IMR-90 (cell line): ENCODE measurements at regions not wholly inside any gene's neighbourhood (a gene's known extent, or its start where the extent isn't known, plus 50 kb on each side); places are given as distances from the start of the nearest gene placed in this dataset.

ENCODE experiments used
- ATAC-seq: fragments of 200-7000 bp; cut with Tn5 transposase; 2 replicates; pipeline ENCODE4 v1.9.1; 2020; ENCODE audit warnings: low read depth, mild to moderate bottlenecking, moderate library complexity
- BruUV-seq: library from RNA; stranded (reverse); fragments of 400-500 nt; replicated peaks from 2 replicates; lab custom pipeline; 2021; lab: Mats Ljungman, UMichigan
- CTCF ChIA-PET: fragments of 300-600 bp; formaldehyde crosslinking; extraction: SDS; loops from one replicate; lab custom pipeline; 2021; ENCODE audit warnings: antibody characterized with exemption; lab: Yijun Ruan, JAX
- POLR2A ChIA-PET: fragments of 300-600 bp; sonication (Branson Sonifier 250); formaldehyde crosslinking; loops from one replicate; lab custom pipeline; 2022; ENCODE audit warnings: antibody characterized with exemption; ENCODE audit not compliant: unreplicated experiment; lab: Charles Lee
- DNase-seq: peaks from one replicate; pipeline ENCODE4 v3.0.0; 2013
- H2AFZ ChIP-seq: replicated peaks from 2 replicates; pipeline ENCODE3; 2013; ENCODE audit warnings: low read length, mild to moderate bottlenecking; ENCODE audit not compliant: poor library complexity
- H2AK5ac ChIP-seq: 2 replicates; pipeline ENCODE4 v1.6.1; 2013; ENCODE audit warnings: low read depth, low read length, inconsistent platforms
- H2AK9ac ChIP-seq: replicated peaks from 2 replicates; pipeline ENCODE3; 2013; ENCODE audit warnings: mild to moderate bottlenecking, low read depth, low read length, moderate library complexity; ENCODE audit not compliant: poor library complexity
- H2BK120ac ChIP-seq: 2 replicates; pipeline ENCODE4 v1.6.1; 2013; ENCODE audit warnings: low read depth, low read length, inconsistent platforms
- H2BK15ac ChIP-seq: 3 replicates; pipeline ENCODE4 v1.6.1; 2013; ENCODE audit warnings: low read depth, low read length, inconsistent platforms
- H2BK20ac ChIP-seq: 2 replicates; pipeline ENCODE4 v1.6.1; 2013; ENCODE audit warnings: low read depth, mild to moderate bottlenecking, inconsistent platforms, low read length, moderate library complexity
- H2BK5ac ChIP-seq: 2 replicates; pipeline ENCODE4 v1.6.1; 2013; ENCODE audit warnings: mild to moderate bottlenecking, low read depth, low read length, inconsistent platforms; ENCODE audit not compliant: poor library complexity, severe bottlenecking
- H3K14ac ChIP-seq: replicated peaks from 2 replicates; pipeline ENCODE4 v1.6.1; 2013; ENCODE audit warnings: low read depth, low read length, inconsistent platforms
- H3K18ac ChIP-seq: 2 replicates; pipeline ENCODE4 v1.6.1; 2013; ENCODE audit warnings: low read depth, low read length, control low read depth
- H3K23ac ChIP-seq: 2 replicates; pipeline ENCODE4 v1.6.1; 2013; ENCODE audit warnings: low read depth, low read length, inconsistent platforms
- H3K27ac ChIP-seq: 2 replicates; pipeline ENCODE4 v1.5.1; 2013; ENCODE audit warnings: mild to moderate bottlenecking, control low read depth, low read length; ENCODE audit not compliant: insufficient read depth
- H3K27me3 ChIP-seq: 2 replicates; pipeline ENCODE4 v1.6.1; 2013; ENCODE audit warnings: low read length; ENCODE audit not compliant: control insufficient read depth, insufficient read depth
- H3K36me3 ChIP-seq: 2 replicates; pipeline ENCODE4 v1.6.1; 2013; ENCODE audit warnings: low read length, mixed read lengths; ENCODE audit not compliant: control insufficient read depth, insufficient read depth
- H3K4ac ChIP-seq: 2 replicates; pipeline ENCODE4 v1.6.1; 2013; ENCODE audit warnings: low read depth, low read length, inconsistent platforms
- H3K4me1 ChIP-seq: 2 replicates; pipeline ENCODE4 v1.6.1; 2013; ENCODE audit warnings: low read length, mixed read lengths; ENCODE audit not compliant: control insufficient read depth, insufficient read depth
- H3K4me2 ChIP-seq: 2 replicates; pipeline ENCODE4 v1.6.1; 2013; ENCODE audit warnings: low read depth, mild to moderate bottlenecking, control low read depth, low read length, moderate library complexity
- H3K4me3 ChIP-seq: 2 replicates; pipeline ENCODE4 v1.5.1; 2013; ENCODE audit warnings: low read depth, mild to moderate bottlenecking, control low read depth, low read length, moderate library complexity; ENCODE audit not compliant: insufficient read depth
- H3K56ac ChIP-seq: 2 replicates; pipeline ENCODE4 v1.6.1; 2013; ENCODE audit warnings: low read length, inconsistent platforms; ENCODE audit not compliant: insufficient read depth; ENCODE audit errors: extremely low read depth
- H3K79me1 ChIP-seq, 2 experiments: 2 replicates each; pipeline ENCODE4 v1.6.1; 2013; ENCODE audit warnings: low read length in 2 of 2, inconsistent platforms in 1 of 2, low read depth in 1 of 2
- H3K9ac ChIP-seq: 2 replicates; pipeline ENCODE4 v1.6.1; 2013; ENCODE audit warnings: low read depth, low read length, control low read depth
- H3K9me1 ChIP-seq: 2 replicates; pipeline ENCODE4 v1.6.1; 2013; ENCODE audit warnings: low read length, inconsistent platforms; ENCODE audit not compliant: insufficient read depth
- H3K9me3 ChIP-seq: 2 replicates; pipeline ENCODE4 v1.6.1; 2013; ENCODE audit warnings: low read length; ENCODE audit not compliant: control insufficient read depth, insufficient read depth
- H4K20me1 ChIP-seq: 2 replicates; pipeline ENCODE4 v1.6.1; 2013; ENCODE audit warnings: low read length, inconsistent platforms; ENCODE audit not compliant: insufficient read depth
- H4K5ac ChIP-seq: 2 replicates; pipeline ENCODE4 v1.6.1; 2013; ENCODE audit warnings: mild to moderate bottlenecking, low read depth, low read length, control low read depth
- H4K8ac ChIP-seq, 2 experiments: 2 replicates each; pipeline ENCODE4 v1.6.1; 2013; ENCODE audit warnings: low read depth in 2 of 2, low read length in 2 of 2, control low read depth in 1 of 2, inconsistent platforms in 1 of 2
- H4K91ac ChIP-seq: 2 replicates; pipeline ENCODE4 v1.6.1; 2013; ENCODE audit warnings: low read depth, low read length, inconsistent platforms; ENCODE audit not compliant: insufficient read depth
- BHLHE40 ChIP-seq: fragments of 150-350 bp; IDR thresholded peaks from 2 replicates; pipeline ENCODE4 v1.6.1; 2016; ENCODE audit warnings: mild to moderate bottlenecking, low read depth, low read length
- NFE2L2 ChIP-seq: fragments of 150-350 bp; IDR thresholded peaks from 2 replicates; pipeline ENCODE4 v1.6.1; 2016; ENCODE audit warnings: low read depth, mild to moderate bottlenecking, low read length
- WGBS, 2 experiments: methylation state at CpG; one replicate each; pipeline versions ENCODE4 v1.1.5 to v1.1.7; 2013; ENCODE audit warnings: missing lambda C conversion rate in 2 of 2; ENCODE audit not compliant: insufficient read length in 1 of 2; ENCODE audit errors: extremely low coverage in 2 of 2; 5-methylcytosine and 5-hydroxymethylcytosine counted together
- dilution Hi-C: fragments of 300-500 bp; cut with HindIII; formaldehyde crosslinking; loops from one replicate; pipeline ENCODE4 v1.14.3; 2018; ENCODE audit warnings: low sequenced_read_pairs; ENCODE audit not compliant: unreplicated experiment
- in situ Hi-C: fragments of 300-500 bp; cut with MboI; formaldehyde crosslinking; loops from 3 replicates; pipeline ENCODE4 v1.14.3; 2019; ENCODE audit warnings: low sequenced_read_pairs, inconsistent platforms, mixed read lengths
- intact Hi-C: fragments of 100-400 bp; cut with micrococcal nuclease; formaldehyde crosslinking; loops from 2 replicates; pipeline ENCODE4 v1.10.0; 2022

DNA sequence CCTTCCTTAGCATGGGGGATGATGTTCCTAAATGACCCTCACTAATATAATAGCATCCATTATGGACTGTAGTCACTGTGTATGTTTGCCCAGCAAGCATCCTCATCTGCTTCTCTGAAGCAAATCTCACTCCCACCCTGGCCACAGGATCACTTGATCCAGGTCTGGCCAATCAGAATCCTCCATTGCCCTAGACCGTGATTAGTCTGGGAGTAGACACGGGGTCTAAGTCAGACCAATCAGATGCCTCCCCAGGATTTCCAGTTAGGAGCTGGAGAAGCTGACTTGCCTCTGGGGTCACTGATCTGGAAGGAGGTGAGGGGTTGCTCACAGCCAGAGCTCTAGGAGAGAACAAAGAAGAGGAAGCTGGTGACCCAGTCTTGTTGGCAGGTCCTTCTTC lies 153.9 kb downstream of the DHX35 start:
- no peak overlapping the region for H4K8ac ChIP-seq
- TF ChIP-seq NFE2L2 (no peak), BHLHE40 (no peak)
- H2BK20ac ChIP-seq, result no peak overlapping the region
- in situ Hi-C loops (no loop called here), dilution Hi-C loops (no loop called here), intact Hi-C loops (loop anchor here (10.0 kb wide), 1 partner anchor 1579 kb away; no protein-coding TSS in a partner anchor)
- ChIA-PET CTCF (no interaction called here), POLR2A (no interaction called here)
- H3K18ac ChIP-seq, result no peak overlapping the region
- H2AK5ac ChIP-seq, result no peak overlapping the region
- no peak overlapping the region for H3K4ac ChIP-seq
- H3K9ac ChIP-seq, result no peak overlapping the region
- ATAC-seq (no peak), DNase-seq (no peak)
- no peaks in the 10 kb centered on the region for H4K20me1 ChIP-seq
- H2AFZ ChIP-seq, result no peak overlapping the region
- no peak overlapping the region for H3K14ac ChIP-seq
- no peak overlapping the region for H3K23ac ChIP-seq
- H4K91ac ChIP-seq, result no peak overlapping the region
- no peak overlapping the region for H3K4me2 ChIP-seq
- no CpG with 5 or more reads among the region's 2 CpGs for WGBS, 2 experiments
- no peak overlapping the region for H2BK5ac ChIP-seq
- H2BK15ac ChIP-seq, result no peak overlapping the region
- no peaks in the 10 kb centered on the region for H3K4me1 ChIP-seq
- H3K4me3 ChIP-seq, result no peak overlapping the region
- no peak overlapping the region for H4K5ac ChIP-seq
- H3K27me3 ChIP-seq, result peaks cover 3% of the 10 kb centered on the region; the same call in 1 of the 2 replicates
- no peak overlapping the region for H3K56ac ChIP-seq
- BruUV-seq, result no TSS peak
- no peaks in the 10 kb centered on the region for H3K9me3 ChIP-seq
- H3K36me3 ChIP-seq, result no peaks in the 10 kb centered on the region
- H3K27ac ChIP-seq, result no peak overlapping the region
- H2AK9ac ChIP-seq, result no peak overlapping the region
- H3K79me1 ChIP-seq, result no peaks in the 10 kb centered on the region
- no peaks in the 10 kb centered on the region for H3K9me1 ChIP-seq
- H2BK120ac ChIP-seq, result no peak overlapping the region
